Duodenal mucosa (tissue), 2 donors: ENCODE measurements at regions not wholly inside any gene's neighbourhood (a gene's known extent, or its start where the extent isn't known, plus 50 kb on each side); places are given as distances from the start of the nearest gene placed in this dataset.
"Not testable (repeated sequence)": the region's sequence is repeated elsewhere in the genome, so short reads cannot be mapped to it uniquely, and the experiment has no call there.

Source experiments
- H3K27ac ChIP-seq: one replicate; pipeline ENCODE4 v1.7.0; 2013; ENCODE audit warnings: low read depth, low read length
- H3K27me3 ChIP-seq, 2 donors: one replicate each; pipeline ENCODE4 v1.7.0; 2013; ENCODE audit warnings: low read length in 2 of 2, control low read depth in 1 of 2; ENCODE audit not compliant: insufficient read depth in 2 of 2, control insufficient read depth in 1 of 2
- H3K36me3 ChIP-seq, 2 donors: one replicate each; pipeline ENCODE4 v1.7.0; 2013; ENCODE audit warnings: low read length in 2 of 2, control low read depth in 1 of 2; ENCODE audit not compliant: insufficient read depth in 2 of 2, control insufficient read depth in 1 of 2
- H3K4me1 ChIP-seq, 2 donors: one replicate each; pipeline ENCODE4 v1.7.0; 2013; ENCODE audit warnings: low read length in 2 of 2, control low read depth in 1 of 2; ENCODE audit not compliant: insufficient read depth in 2 of 2, control insufficient read depth in 1 of 2
- H3K4me3 ChIP-seq, 2 donors: one replicate each; pipeline ENCODE4 v1.7.0; 2013; ENCODE audit warnings: low read length in 2 of 2, low read depth in 1 of 2
- H3K9ac ChIP-seq, 2 donors: one replicate each; pipeline ENCODE4 v1.7.0; 2013; ENCODE audit warnings: low read length in 2 of 2, low read depth in 1 of 2
- H3K9me3 ChIP-seq, 2 donors: one replicate each; pipeline ENCODE4 v1.7.0; 2013; ENCODE audit warnings: low read length in 2 of 2, control low read depth in 1 of 2; ENCODE audit not compliant: control insufficient read depth in 1 of 2

DNA sequence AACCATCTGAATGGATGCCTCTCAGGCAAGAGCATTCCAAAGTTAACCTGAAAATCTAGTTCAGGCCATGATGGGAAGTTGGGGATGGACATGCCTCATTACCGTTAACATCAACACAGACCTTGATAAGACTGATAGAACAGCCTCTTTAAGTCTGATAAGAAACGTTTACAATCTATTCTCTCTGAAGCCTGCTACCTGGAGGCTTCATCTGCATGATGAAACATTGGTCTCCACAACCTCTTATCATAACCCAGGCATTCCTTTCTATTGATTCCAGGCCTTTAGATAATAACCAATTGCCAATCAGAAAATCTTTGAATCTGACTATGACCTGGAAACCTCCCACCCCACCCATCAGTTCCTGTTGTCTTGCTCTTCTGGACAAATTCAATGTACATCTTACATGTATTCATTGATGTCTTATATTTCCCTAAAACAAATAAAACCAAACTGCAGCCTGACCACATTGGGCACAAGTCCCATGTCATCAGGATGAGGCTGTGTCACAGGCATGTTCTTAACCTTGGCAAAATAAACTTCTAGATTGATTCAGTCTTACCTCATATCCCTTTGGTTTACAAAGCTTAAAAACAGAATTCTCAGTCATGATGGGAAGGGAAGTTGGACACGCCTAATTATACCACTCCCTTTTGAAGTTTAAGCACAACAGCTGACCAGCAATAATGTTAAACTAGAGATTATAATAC, 843.8 kb upstream of the SPRY2 start:
- H3K9ac ChIP-seq = no peak overlapping the region
- no peaks in the 10 kb centered on the region for H3K4me1 ChIP-seq
- H3K36me3 ChIP-seq = no peaks in the 10 kb centered on the region
- H3K9me3 ChIP-seq = no peaks in the 10 kb centered on the region
- H3K27me3 ChIP-seq = no peaks in the 10 kb centered on the region
- no peak overlapping the region for H3K4me3 ChIP-seq
- H3K27ac ChIP-seq = no peak overlapping the region

DNA sequence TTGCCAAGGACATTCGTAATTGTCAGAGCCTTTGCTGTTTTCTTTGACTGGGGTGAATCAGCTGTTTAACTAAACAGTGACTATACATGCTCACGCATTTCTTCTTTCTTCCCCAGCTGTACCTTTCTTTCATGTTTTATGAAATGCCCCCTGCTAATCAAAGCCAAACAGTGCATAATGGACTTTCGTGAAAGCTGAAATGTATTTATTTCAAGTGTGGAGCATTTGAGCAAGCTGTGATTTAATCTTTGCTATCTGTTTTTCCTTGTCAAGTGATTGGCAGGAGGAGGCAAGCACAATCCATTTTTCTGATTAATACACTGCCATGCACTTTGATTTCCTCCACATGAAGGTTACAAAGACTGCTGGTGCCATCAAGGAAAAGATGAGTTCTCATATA, 831.7 kb upstream of the SPRY2 start:
- Histone ChIP-seq H3K9me3 (no peaks in the 10 kb centered on the region), H3K27me3 (no peaks in the 10 kb centered on the region), H3K27ac (no peak overlapping the region), H3K4me1 (no peaks in the 10 kb centered on the region), H3K9ac (no peak overlapping the region), H3K36me3 (no peaks in the 10 kb centered on the region), H3K4me3 (no peak overlapping the region)

DNA sequence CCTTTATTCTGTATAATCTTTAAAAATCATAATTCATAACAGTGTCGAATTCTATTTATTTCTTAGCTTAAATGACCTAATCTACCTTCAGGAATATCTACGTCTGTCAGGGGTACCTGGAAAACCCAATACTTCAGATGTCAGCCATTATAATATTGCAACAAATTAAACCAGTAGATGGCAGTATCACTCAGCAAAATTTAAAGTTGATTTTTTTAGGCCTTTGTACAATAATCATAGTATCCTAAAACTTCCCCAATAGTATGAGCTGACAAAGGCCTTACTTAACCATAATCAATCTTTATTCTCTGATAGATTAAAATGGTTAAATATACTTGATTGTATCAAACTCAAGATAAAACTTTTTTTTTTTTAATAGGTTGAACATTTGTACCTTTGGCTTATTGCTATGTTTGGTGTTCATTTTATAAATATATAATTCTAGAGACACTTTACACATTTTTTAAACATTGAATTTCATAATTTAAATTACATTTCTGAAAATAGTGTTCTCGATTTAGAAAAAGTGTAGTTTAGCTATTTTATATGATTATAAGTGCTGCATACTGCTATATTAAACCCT, 830.2 kb upstream of the SPRY2 start:
- Histone ChIP-seq H3K36me3 (no peaks in the 10 kb centered on the region), H3K27me3 (no peaks in the 10 kb centered on the region), H3K4me3 (no peak overlapping the region), H3K27ac (no peak overlapping the region), H3K9me3 (no peaks in the 10 kb centered on the region), H3K4me1 (no peaks in the 10 kb centered on the region), H3K9ac (no peak overlapping the region)

DNA sequence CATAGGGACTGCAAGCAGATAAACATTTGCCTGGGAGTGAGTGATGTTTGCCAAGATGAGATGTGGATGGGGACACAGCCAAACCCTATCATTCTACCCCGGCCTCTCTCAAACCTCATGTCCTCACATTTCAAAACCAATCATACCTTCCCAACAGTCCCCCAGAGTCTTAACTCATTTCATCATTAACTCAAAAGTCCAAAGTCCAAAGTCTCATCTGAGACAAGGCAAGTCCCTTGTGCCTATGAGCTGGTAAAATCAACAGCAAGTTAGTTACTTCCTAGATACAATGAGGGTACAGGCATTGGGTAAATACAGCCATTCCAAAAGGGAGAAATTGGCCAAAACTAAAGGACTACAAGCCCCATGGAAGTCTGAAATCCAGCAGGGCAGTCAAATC, 822.9 kb upstream of the SPRY2 start:
- H3K4me3 ChIP-seq, H3K36me3 ChIP-seq, H3K9me3 ChIP-seq, H3K27ac ChIP-seq, H3K9ac ChIP-seq, H3K27me3 ChIP-seq, H3K4me1 ChIP-seq: not testable (repeated sequence)

DNA sequence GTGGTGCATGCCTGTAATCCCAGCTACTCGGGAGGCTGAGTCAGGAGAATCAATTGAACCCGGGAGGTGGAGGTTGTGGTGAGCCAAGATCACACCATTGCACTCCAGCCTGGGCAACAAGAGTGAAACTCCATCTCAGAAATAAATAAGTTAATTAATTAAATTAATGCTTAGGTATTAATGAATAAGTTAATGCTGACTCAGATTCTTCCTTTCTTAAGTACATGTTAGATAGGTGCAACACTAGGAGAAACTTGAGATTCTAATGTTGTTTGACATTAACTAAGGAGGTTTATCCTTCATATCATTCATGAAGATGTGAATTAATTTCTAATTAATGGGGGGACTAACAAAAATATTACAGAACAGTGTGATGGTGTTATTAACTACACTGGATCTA, 812.6 kb upstream of the SPRY2 start:
- Histone ChIP-seq H3K27me3 (no peaks in the 10 kb centered on the region), H3K36me3 (no peaks in the 10 kb centered on the region), H3K4me3 (no peak overlapping the region), H3K9ac (no peak overlapping the region), H3K27ac (no peak overlapping the region), H3K4me1 (peaks cover 0 to 3% of the 10 kb centered on the region in 2 donors), H3K9me3 (no peaks in the 10 kb centered on the region)

DNA sequence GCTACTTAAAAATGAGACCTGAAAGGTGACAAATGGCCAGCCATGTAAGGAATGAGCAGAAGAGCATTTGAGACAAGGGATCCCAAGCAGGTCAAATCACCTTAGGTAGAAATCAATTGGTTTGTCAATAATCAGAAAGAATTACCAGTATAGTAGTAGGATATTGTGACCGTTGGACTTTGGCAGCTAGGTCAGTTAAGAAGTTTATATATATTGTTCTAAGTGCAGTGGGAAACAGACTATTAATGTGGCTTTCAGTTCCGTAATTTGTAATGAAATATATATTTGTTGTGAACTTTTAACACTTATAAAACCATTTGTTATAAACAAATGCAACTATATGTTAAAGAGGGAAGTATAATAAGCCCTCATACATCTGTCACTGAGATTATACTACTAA, 807.9 kb upstream of the SPRY2 start:
- H3K36me3 ChIP-seq = no peaks in the 10 kb centered on the region
- H3K27ac ChIP-seq = no peak overlapping the region
- H3K27me3 ChIP-seq = no peaks in the 10 kb centered on the region
- H3K9ac ChIP-seq = no peak overlapping the region
- H3K9me3 ChIP-seq = no peaks in the 10 kb centered on the region
- H3K4me1 ChIP-seq = peaks cover 0 to 4% of the 10 kb centered on the region in 2 donors
- no peak overlapping the region for H3K4me3 ChIP-seq

DNA sequence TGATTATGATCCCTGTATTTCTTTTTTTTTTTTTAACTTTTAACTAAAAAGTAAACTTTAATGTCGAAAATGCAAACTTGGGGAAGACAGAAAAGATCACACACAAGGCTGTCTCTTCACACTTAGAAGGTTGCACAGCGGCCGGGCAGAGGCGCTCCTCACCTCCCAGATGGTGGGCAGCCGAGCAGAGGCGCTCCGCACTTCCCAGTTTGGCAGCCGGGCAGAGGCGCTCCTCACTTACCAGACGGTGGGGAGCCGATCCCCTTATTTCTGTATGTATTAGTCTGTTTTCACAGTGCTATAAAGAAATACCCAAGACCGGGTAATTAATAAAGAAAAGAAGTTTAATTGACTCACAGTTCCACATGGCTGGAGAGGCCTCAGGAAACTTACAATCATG, 805.6 kb upstream of the SPRY2 start:
- not testable (repeated sequence) for H3K4me3 ChIP-seq

DNA sequence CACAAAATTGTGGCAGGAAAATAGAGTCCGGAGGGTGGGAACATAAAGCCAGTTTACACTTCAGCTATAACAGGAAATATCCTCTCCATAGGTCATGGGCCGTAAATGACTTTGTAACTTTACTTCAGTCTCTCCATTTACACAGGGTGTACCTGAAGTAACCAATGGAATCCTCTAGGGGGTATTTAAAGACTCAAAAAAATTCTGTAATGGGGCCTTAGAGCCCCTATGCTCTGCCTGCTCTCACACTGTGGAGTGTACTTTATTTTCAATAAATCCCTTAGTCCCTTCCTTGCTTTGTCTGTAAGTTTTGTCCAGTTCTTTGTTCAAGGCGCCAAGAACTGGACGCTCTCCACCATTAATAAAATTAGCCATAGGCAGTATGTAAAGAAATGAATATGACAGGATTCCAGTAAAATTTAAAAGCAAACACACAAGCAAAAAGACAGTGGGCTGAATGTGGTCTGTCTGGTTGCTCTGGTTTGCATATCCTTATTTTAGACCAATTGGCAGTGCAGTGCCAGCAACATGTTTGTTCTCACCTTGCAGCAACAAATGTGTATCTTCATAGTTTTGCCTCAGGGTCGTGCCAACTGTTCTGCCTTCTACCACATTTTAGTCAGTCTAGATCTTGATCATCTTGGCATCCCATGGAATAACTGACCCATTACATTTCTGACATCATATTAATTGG, 801.5 kb upstream of the SPRY2 start:
- H3K4me3 ChIP-seq = no peak overlapping the region
- no peaks in the 10 kb centered on the region for H3K4me1 ChIP-seq
- H3K9me3 ChIP-seq = no peaks in the 10 kb centered on the region
- H3K9ac ChIP-seq = no peak overlapping the region
- no peaks in the 10 kb centered on the region for H3K36me3 ChIP-seq
- H3K27ac ChIP-seq = no peak overlapping the region
- no peaks in the 10 kb centered on the region for H3K27me3 ChIP-seq

More for the DNA sequence above, 805.6 kb upstream of the SPRY2 start:
- not testable (repeated sequence) for H3K9me3 ChIP-seq, H3K27me3 ChIP-seq, H3K4me1 ChIP-seq, H3K36me3 ChIP-seq, H3K27ac ChIP-seq, H3K9ac ChIP-seq

DNA sequence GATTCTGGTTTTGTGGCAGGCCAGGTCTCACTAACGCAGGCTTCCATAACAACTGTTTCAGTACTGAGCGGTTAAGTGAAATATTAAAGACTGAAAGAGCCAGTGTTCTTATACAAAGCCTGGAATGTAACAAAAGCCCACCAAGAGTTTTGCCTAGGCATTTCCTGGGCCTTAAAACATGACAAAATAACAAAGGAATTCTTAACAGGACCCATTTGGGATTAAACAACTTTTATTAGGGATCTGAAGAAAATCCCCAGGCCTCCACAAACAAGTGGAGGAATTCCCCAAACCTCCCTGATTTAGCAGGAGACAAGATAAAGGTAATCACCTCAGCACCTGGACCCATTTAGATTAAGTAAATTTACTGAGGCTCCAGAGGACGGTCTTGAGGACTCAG, 799.7 kb upstream of the SPRY2 start:
- Histone ChIP-seq H3K27ac (no peak overlapping the region), H3K9me3 (no peaks in the 10 kb centered on the region), H3K36me3 (no peaks in the 10 kb centered on the region), H3K4me3 (no peak overlapping the region), H3K4me1 (peaks cover 0 to 7% of the 10 kb centered on the region in 2 donors), H3K9ac (no peak overlapping the region), H3K27me3 (no peaks in the 10 kb centered on the region)

DNA sequence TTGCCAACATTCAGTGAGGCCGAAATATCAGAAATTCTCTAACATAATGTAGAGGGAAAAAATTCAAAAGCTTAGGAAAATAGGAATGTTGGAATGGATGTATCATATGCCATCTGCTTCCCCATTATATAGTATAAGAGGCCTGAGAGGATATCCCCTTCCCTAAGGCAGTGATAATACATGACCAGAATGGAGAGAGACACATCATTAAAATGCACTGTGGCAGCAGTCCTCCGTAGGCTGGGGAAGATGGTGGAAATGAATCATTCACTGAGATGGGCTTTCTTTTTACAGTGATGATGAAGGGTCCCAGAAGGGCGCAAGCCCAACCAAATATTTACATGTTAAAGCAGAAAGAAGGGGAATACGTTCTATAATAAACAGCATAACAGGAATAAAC, 799.1 kb upstream of the SPRY2 start:
- Histone ChIP-seq H3K27me3 (no peaks in the 10 kb centered on the region), H3K4me1 (peaks cover 0 to 7% of the 10 kb centered on the region in 2 donors), H3K36me3 (no peaks in the 10 kb centered on the region), H3K4me3 (no peak overlapping the region), H3K9me3 (no peaks in the 10 kb centered on the region), H3K27ac (no peak overlapping the region), H3K9ac (no peak overlapping the region)
